PC-3 (cell line): ENCODE measurements at regions not wholly inside any gene's neighbourhood (a gene's known extent, or its start where the extent isn't known, plus 50 kb on each side); places are given as distances from the start of the nearest gene placed in this dataset.

Experiments
- CTCF ChIP-seq: fragments of 300-600 bp; sonication (generic); conservative IDR thresholded peaks from 2 replicates; pipeline ENCODE4 v1.5.1; 2017; ENCODE audit warnings: antibody characterized with exemption, low read depth, mild to moderate bottlenecking, low read length
- EZH2 ChIP-seq: fragments of 300-600 bp; sonication (generic); IDR thresholded peaks from one replicate; pipeline ENCODE4 v1.6.1; 2017; ENCODE audit warnings: antibody characterized with exemption, mild to moderate bottlenecking, low read length; ENCODE audit not compliant: unreplicated experiment

GRCh38 chr5:96312383-96312782 lies 120.7 kb downstream of the PCSK1 start:
- TF ChIP-seq CTCF, result no peak
- no peak for TF ChIP-seq EZH2
